Superior temporal gyrus (tissue), 1 donor: ENCODE measurements at regions not wholly inside any gene's neighbourhood (a gene's known extent, or its start where the extent isn't known, plus 50 kb on each side); places are given as distances from the start of the nearest gene placed in this dataset.
"Not testable (repeated sequence)": the region's sequence is repeated elsewhere in the genome, so short reads cannot be mapped to it uniquely, and the experiment has no call there.

Experiments used
- DNase-seq: peaks from one replicate; pipeline ENCODE4 v3.0.0-alpha.2; 2016; ENCODE audit errors: extremely low spot score

DNA sequence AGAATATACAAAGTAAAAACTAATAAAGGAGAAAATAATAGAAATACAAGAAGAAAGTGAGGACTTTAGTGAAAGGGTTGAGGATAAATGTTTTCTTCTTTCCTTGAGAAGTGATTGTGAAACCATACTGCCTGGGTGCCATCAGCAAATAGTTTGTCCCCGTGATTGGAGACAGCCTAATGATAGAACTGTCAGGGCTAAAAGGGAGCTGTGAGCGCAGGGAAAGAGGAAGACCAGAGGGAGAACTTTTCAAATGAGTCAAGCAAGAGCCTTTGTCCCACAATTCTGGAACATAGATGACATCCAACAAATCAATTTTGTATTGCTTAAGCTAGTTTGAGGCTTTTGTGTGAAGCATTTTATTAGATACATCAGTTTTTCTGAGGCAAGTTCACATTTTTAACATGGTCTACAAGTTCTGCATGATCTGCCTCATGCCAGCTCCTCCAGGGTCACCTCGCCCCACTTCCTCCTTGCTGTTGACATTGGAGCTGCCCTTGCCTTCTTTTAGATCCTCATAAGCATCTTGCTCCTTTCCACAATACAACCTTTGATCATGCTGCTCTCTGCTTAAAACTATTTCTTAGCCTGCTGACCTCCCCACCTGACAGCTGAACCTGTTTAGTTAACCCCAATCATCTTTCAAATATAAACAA is 213.4 kb upstream of the REG3G start:
- DNase-seq, result no peak

DNA sequence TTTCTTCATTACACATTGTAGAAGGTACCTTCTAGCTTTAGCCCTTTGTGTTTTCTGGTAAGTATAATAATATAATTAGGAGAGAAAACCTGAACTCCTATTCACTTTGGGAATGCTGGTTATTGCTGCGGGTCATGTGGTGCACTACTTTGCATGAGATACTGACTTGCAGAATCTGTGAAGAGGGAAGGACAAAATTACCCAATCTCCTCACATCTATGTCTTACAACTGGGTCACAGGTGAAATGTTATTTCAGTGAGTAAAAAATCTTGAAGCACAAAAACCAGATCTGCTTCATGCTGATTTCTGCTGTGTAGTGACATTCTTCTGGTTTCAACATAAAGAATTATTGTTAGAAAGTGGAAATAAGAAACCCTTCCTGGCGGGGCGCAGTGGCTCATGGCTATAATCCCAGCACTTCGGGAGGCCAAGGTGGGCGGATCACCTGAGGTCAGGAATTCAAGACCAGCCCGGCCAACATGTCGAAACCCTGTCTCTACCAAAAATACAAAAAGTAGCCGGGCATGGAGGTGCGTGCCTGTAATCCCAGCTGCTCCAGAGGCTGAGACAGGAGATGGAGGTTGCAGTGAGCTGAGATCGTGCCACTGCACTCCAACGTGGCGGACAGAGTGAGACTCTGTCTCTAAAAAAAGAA is 211.0 kb upstream of the REG3G start:
- no peak for DNase-seq

DNA sequence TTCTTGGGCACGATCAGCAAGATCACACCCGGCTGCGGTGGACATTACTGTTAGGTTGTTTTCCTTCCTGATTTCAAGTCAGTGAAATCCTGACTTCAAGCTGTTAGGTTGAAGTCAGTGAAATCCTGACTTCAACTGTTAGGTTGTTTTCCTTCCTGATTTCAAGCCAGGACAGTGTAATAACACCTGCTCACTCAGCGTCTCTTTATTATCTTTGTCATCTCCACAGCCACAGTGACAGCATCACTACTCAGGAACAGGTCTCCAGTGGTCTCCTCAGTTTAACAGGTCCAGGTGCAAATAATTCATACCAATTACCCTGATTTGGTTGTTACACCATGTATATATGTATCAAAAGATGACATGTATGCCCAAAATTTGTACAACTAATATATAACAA is 208.1 kb upstream of the REG3G start:
- DNase-seq, result no peak

DNA sequence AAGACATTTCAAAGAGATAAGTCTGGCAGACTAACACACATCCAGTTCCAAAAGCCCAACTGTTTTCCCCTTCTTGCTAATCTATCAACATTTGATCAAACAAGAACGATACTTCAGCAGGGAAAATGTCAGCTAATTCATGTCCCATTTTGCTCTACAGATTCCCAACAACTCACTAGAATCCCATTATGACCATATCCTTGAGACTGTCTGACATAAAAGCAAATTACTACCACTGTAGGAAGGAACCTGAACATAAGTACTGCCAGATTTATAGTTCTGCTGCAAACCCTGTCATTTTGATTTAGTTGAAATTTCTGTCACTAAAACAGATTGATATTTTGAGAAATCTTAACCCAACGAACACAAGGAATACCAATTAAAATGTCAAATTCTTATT is 193.0 kb upstream of the REG3G start:
- no peak for DNase-seq

DNA sequence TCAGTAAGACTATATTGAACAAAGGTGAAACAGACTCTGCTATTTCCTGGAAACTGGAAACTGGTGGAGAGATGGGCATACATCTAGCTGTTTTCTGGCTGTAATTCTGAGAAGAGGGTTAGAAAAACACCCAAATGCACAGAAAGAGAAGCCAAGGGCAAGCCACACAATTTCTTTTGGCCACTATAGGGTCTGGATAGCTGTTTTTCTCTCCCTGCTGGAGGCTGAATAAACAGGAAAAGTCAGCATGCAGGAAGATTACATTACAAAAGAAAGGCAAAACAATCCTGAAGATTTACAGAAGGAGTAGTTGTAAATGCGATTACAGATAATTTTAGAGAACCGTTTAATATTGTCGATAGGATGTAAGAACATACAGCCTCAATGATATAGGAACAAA is 186.2 kb upstream of the REG3G start:
- DNase-seq, result no peak

DNA sequence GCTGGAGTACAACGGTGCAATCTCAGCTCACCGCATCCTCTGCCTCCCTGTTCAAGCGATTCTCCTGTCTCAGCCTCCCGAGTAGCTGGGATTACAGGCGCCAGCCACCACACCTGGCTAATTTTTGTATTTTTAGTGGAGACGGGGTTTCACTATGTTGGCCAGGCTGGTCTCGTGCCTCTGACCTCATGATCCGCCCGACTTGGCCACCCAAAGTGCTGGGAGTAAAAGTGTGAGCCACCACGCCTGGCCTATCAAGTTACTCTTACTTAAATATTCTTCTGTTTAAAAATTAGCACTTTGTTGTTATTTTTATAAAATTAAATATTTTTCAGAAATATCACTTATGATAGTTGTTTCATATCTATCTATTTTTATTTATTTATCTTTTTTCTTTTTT is 185.2 kb upstream of the REG3G start:
- not testable (repeated sequence) for DNase-seq

DNA sequence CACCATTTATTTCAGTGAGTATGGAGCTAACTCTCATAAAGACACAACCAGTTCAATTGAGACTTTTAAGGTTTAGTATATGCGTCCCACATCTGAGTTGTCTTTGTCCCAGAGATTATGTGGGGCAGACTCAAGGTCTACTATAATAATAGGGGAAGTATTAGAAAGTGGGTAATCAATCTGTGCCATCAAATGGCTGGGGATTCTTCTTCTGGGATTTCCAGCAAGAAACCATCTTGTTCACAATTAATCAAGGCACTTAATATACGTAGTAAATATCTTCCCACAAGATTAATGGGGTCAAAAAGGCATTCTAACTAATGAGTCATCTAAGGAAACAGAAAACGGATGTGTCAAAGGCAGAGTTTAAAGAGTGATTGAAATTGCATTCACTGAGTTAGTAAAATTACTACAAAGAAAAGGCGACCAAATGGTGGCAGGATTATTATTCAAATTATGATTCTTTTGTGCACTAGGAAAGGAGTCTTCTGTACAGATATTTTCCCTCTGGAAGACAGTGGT is 179.8 kb upstream of the REG3G start:
- DNase-seq, result no peak

DNA sequence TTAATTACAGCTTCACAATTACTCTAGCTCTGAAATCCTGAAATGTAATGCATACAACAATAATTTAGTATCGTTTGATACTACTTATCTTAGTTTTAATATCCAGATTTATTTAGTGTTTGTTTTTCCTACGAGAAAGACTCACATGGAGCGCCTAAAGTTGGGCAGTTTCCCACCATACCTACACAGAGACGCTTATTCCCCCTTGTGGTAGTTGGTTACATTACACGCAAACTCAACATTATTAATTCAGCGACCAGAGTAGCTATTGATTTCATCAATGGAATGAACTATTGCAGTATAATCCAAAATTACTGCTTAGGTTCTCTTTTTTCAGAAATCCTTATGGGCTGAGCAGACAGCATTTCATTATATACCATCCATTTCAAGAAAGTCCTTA is 164.0 kb upstream of the REG3G start:
- no peak for DNase-seq

DNA sequence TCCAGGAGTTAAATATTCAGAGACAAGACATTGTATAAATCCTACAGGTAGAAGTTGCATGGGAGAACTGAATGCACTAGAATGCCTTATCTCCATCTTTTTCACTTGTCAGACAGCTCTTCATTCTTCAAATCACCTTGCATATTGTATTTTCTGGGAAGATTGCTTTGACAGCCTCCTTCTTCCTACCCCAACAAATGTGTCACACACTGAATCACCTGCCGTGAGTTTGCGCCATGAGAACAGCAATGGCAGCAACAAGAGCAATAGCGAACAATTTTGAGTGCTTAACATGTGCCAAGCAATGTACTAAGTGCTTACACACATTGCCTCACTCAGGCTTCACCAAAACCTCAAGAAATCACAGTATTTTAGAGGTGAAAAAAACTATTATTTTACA is 161.3 kb upstream of the REG3G start:
- DNase-seq, result no peak

DNA sequence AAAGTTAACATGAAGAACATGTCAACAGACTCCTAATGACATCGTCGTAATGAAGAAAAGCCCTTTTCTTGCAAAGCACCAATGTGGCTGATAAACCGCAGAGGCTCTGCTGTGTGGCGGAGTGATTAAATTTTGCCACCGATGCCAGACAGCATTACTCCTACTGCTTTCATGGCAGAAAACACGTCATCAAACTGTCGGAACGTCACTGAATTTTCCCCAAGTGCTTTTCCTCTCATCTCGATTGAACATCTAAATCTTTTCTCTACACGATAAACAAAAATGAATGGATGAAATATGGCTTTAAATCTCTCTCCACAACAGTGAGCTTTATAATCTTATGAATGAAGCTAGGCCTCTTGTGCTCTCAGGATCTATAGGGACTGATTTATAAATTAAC is 159.8 kb upstream of the REG3G start:
- no peak for DNase-seq

DNA sequence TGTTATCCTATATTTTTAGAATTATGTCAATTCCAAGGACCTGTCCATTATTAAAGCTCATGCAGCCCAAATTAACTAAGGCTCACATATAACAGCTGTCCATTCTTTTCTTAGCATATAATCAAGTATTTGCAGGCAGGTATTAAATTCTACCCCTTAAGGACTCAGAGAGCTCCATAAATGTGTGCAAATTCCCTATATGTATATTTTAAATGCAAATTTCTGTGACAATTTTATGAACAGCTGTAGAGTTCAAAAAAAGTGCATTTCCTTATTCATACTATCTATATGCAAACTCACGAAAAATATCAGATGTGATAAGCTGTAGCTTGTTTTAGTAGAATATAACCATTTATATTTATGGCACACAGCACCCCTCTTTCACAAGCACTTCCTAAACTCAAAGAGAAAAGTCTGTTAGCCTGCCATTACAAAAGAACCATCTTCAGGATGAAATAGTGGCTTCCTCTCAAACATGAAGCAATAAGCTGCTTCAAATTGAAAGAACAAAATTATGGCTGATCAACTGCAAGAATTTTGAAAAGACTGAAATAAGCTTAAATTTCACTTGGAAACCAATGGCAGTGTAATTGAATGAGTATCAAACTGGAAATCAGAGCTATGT is 155.0 kb upstream of the REG3G start:
- no peak for DNase-seq

DNA sequence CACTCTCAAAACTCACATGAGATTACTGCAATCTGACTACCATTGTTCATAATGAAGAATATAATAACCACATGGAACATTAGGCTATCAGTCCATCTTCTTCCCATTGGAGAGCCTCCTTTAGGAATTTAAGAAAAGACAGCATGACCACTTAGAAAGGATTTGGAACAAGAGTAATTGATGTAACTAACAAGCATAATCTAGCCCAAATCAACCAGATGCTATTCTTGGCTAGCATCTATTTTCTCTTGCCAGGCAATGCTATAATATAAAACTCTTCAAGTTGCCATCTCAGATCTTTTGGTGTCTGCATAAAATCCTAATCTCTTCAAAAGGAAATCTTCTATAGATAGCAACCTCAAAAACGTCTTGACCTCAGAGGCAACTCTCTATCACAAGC is 152.0 kb upstream of the REG3G start:
- peak; percentile 46 for DNase-seq

DNA sequence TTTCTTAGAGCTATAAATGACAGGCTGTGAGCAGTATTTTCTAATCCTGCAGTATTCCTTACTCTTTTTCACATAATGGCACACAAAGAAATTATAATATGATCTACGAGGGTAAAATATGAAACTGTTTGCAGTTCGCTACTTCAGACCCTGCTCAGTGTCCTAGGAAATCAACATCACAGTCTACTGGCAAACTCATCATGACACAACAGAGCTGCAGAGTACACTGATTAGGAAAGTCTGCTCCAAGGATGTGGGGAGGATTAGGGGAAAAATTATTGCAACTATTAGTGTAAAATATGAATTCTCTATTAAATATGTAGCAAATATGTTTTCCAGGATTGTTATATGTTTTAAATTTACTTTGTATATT is 149.2 kb upstream of the REG3G start:
- no peak for DNase-seq

DNA sequence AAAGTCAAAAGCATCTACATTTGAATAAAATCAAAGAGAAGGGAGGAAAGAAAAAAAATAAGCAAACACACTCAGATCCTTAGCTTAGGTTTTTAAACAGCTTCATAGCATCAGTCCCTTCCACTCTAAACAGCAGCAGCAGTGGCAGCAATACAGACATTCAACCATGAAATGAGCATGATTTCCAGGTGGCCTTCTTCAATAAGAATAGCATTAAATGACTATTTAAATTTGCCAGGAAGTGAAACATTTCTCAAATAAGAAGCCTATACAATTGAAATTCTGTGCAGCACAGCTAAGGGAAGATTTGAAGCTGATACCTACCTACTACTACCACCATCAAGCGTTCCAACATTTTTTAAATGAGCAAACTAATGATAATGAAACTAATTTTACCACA is 138.1 kb upstream of the REG3G start:
- DNase-seq, result no peak

DNA sequence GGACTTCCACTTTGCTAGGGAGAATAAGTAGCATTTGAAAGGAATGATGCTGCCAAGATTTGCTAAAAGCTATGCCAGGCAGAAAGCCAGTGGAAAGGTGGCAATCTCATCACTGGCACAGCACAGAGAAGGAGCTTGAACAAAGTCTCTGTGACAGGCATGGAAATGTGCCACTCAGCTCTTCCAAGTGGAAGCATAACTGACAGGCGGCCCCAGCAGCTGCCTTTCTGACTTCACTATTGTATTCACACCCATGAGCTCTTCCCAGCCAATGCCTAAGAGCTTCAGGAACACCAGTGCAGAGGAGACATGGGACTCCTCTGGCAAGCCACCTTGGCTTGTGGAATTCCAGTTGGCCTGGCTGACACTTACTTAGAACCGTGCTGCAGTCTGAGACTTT is 134.6 kb upstream of the REG3G start:
- no peak for DNase-seq

DNA sequence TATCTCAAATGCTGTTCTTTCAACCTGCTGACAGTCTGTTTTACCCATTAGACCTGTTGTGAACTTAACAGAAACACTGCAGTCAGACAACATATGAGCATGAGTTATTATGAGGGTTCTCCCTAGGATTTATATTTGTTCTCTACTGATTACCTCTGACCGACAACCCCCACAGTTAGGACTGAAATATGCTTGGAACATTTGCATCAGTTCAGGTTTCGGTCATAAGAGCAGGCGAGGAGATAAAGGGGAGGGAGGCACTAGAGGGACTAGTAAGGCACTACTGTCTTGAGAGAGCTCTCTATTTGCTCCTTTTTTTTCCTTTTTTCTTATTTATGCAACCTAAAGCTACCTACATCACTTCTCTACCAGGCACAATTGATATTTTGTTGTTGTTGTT is 133.2 kb upstream of the REG3G start:
- DNase-seq, result no peak

DNA sequence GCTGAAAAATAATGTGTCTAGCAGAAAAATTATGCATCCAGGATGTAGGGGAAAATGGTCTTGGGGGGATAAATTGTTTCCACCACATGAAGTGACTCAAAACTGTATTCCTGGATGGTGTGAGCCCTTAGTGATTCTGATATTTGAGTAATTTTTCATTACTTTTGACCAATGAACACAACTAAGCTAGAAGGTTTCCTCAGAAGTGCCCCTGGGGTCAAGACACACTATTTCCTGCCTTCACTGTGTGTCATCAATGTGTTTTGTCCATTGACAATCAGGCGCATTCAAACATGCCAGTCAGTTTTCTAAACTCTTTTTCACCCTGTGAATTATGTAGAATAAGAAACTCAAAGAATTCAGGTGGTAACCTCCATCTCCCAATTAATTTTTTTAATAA is 130.5 kb upstream of the REG3G start:
- DNase-seq, result no peak

DNA sequence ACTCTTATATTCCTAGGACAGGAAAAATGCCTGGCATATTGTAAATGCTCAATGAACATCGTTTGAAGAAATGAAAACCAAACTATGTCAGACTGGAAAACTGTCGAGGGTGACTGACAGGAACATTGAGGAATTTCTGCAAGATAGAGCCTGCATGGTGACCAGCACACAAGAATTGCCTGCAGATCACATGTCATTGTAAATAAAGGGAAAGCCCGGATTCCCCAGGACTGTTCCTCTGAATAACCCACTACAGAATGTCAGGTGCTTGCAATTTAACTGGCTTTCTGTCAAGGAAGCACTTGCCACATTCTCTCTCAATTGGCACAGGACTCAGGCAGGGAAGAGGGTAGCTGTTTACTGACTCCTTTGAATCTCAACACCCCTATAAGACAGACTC is 129.0 kb upstream of the REG3G start:
- DNase-seq, result no peak

DNA sequence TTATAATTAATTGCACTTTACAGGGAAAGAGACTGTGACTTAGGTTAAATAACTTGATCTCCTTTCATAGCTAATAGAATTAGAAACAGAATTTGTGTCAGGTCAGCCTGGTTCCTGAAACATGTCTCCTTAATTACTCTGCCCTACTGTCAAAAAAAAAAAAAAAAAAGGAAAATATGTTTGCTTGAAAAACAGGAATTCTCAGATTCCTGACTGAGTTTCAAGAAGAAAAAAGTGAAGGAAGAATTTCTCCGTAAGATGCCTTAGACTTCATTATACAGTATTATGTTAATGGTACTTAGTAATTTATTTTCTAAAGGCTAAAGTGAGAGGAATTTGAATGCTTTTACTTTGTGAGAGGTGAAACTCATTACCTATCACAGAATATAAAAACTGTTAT is 118.4 kb upstream of the REG3G start:
- no peak for DNase-seq

DNA sequence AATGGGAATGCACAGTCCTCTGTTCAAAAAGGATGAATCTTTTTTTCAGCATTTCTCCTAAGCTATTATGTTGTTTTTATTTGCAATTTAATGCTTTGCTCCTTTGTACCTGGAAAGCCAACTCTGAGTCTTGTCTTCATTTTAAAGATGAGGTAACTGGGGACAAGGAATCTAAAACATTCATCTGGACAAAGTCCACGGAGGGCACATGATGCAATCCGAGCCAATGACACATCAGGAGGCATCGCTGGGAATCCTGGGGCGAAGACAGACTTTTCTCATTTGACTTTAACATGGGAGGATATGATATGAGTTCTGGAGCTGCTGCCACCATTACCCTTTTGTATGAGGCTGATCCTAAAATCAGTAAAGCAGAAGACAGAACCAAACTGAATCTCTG is 116.5 kb upstream of the REG3G start:
- DNase-seq, result no peak

DNA sequence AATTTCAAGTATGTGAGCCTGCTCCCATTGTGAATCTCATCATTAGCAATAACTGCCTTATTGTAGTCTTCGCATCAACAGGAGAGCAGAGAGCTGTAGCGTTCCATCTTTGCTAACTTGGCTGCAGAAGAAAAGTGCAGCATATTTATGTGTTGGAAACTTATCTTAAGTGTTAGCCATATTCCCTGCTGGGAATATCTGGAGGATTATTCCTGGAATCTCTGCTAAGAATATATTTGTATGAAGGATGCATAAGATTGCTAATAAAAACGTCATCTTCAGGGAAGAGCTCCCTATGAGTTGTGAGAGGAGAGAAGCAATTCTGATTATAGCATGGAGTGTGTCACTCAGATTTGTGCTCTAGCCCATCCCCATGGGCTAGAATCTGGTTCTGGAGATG is 115.1 kb upstream of the REG3G start:
- no peak for DNase-seq

DNA sequence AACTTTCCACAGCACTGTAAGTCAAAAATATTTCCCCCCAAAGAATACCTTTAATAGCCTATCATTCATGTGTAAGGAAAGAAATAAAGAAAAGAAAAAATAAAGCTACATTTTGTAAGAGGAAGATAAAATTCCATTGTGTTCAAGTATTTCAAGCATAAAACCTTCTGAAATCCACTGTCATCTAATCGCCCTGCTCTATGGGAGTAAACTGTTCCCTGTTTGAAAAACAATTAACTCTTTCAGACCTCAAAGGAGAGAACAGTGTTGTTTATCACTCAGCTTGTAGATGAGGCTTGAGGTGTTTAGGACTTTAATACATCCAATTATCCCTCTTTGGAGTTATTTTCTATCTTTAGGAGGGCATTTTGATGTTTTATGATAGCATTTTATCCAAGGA is 112.2 kb upstream of the REG3G start:
- no peak for DNase-seq

DNA sequence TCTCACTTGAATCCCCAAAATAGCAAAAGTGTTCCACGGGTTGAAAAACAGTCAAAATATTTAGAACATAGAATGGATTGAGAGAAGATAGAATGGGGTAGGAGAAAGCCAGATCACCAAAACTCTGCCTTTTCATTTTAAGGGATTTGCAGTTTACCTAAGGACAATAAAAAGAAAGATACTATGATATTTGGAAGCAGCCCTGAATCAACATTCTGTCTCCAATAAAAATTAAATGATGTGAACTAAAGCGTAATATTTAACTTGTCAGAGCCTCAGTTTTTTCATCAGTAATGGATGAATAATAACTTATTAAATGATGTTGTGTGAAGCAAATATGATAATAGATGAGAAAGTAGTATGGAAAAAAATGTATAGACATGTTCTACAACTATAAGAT is 100.2 kb upstream of the REG3G start:
- no peak for DNase-seq
